ENCODE measurements at regions not wholly inside any gene's neighbourhood (a gene's known extent, or its start where the extent isn't known, plus 50 kb on each side); places are given as distances from the start of the nearest gene placed in this dataset.
"Not testable (repeated sequence)": the region's sequence is repeated elsewhere in the genome, so short reads cannot be mapped to it uniquely, and the experiment has no call there.

DNA sequence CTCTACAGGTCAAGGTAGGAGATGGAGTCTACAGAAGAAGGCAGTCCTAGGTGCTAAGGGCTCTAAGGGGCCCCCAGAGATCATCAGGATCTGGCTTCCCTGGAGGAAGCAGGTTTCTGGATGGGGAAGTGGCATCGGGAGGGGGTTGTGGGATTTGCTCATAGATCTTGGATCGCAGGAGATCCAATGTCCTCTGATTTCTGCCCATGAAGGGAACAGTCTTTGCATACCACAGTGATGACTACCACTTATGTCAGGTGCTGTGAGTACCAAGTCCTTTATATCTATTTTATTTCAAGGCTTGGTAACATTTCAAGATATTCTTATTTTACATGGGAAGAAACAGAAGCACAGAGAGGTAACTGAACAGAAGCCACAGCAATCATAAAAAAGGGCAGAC is 164.0 kb downstream of the RGS9 start:
- DNase-seq, result no peak

DNA sequence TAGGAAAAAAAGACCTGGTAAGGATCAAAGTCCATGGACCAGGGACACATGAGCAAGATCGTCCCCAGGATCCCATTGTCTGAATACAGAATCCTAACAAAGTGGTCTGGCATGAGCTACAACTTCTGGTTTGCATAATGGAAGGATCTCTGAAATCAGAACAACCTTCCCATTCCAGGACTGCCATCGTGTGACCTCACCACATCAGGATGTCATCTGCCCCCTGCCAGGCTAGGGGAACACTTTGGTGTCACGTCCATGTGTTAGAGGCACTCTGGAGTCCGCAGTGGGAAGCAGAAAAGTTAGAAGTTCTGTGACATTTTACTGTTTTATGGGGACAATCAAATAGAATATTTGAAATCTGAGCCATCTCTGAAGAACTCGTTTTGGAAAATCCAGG is 160.7 kb downstream of the RGS9 start:
- DNase-seq, result no peak

DNA sequence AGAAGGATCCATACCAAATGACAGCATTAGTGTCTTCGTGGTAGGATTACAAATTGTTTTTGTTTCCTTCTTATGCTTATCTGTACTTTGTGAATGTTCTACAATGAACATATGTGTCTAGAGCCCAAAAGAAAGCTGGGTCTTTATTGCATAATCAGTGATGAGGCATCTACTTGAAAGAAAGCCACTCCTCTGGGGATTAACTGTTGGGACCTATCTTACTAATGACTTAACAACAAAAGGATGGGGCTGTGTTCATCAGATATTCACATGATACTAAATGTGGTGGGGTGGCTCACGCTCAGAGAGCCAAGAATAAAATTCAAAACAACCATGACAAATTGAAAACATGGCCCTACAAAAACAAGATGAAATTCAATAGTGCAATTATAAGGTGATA is 160.2 kb downstream of the RGS9 start:
- no peak for DNase-seq

DNA sequence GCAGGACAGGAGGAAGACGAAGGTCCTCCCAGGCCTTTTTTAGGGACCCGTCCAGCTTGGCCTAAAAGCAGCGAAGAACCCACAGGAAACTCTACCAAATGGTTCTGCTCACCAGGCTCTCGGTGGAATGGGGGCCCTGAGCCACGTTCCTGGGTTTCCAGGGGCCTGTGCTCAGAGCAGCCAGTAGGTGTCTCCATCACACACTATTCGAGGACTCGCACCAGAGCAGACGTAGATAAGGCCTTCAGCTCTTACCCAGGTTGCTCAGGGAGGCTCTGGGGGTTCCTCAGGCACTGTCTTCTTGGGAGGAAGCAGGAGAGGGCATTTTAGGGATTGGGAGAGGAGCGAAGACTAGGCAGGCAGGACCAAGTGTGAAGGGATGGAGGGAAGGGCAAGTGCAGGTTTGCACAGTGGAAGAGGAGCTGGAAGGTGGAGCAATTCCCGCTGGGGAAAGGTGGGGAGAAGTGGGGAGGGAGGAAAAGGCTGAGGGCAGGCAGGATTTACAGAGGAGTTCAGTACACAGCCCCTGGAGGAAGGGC is 157.1 kb downstream of the RGS9 start:
- DNase-seq, result peak in 2 of 4 experiments; percentile 15 to 18

DNA sequence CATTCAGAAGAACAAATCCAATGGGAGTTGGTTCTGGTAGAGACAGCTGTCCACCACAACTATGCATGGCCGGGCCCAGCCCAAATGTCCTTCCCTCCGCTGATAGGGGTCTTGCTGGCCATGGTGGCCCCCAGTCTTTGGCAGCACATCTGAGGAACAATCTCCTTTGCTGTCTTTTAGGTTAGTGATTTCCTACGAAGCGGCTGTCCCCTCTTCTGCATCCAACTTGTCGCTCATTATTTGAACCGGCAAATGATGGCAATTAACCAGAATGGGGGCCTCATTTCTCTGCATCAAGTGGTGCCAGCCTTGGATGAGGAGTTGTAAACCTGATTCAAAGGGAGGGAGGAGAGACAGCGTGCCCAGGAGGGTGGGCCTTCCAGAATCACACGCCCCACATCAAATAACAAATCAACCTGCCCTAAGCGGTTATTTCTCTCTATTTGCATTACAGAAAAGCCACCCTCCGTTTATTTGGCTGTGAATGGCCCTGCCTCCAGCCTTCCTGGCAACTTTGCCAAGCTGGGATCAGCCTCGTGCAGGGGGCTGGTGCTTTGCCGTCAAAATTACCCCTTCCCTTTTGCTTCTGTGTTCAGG is 156.5 kb downstream of the RGS9 start:
- DNase-seq, result no peak

DNA sequence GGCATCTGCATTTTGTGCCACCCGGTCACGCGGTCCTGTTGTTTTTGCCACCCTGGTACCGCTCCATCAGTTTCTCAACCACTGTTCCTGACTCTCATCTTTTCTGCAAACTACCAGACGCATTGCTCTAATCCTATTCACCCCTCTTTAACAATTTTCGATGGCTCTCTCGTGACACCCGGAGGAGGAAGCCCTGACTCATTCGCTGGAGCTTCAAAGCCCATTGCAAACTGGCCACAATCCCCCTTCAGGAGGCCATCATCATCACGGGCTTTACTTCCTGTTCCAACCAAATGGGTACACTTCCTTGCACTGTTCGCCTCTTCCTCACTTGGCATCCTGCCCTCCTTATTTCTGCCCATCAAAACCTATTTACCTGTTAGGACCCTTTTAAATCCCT is 155.3 kb downstream of the RGS9 start:
- no peak for DNase-seq

DNA sequence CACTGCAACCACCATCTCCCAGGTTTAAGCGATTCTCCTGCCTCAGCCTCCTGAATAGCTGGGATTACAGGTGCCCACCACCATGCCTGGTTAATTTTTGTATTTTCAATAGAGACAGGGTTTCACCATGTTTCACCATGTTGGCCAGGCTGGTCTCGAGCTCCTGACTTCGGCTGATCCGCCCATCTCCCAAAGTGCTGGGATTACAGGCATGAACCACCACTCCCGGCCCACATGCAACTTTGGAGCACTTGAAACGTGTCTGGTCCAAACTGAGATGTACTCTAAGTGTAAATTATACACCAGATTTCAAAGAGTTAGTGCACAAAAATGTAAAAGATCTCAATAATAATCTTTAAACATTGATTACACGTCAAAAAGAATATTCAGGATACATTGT is 154.1 kb downstream of the RGS9 start:
- not testable (repeated sequence) for DNase-seq

DNA sequence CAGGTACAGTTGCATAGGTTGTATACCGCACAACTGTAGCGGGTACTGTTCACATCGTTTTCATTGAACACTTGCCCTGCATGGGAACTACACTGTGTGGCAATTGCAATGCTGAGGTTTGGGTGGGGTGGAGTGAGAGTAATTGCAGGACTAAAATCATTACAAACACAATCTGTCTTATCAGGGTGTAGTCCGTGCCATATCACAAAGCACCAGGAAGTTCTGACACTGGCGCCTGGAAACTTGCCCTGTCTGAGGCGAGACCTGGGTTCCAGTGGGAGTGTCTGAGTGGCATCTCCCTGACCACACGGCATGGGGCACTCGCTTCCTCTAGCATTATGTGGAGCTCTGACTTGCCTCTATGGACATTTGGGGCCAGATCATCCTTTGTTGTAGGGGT is 153.4 kb downstream of the RGS9 start:
- DNase-seq, result no peak

DNA sequence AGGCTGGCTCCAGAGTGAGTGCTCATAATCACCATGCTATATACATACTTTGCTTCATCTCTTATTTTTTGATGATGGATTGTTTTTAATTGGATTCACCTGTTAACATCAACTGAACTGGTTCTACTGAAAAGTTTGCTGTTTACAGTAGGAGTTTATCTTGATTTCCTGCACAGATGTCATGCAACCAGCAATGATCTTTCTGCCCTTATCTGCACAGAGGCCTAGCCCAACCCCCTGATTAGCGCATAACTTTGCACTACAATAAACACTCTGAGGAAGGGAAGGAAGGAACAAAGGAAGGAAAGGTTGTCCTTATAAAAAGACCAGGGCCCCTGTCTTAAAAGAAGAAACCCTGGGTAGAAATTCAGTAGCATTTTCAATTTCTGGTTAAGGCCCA is 152.9 kb downstream of the RGS9 start:
- DNase-seq, result no peak

DNA sequence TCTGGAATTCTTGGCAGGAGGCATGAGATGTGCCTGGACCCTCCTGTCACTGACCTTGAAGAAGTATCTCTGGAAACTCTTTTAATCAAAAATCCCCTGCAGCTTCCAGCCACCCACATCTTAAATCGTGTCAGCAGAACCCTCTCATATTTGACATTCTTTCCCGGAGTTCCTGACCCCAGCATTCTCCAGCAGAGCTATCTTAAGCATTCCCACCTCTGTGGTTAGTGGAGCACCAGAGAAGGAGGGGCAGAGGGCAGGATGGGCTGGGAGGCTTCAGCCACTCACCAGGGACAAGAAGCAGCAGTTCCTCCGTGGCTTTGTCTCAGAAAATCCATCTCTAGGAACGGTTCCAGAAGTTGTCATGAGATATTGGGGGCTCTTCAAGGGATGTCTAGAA is 149.9 kb downstream of the RGS9 start:
- no peak for DNase-seq

DNA sequence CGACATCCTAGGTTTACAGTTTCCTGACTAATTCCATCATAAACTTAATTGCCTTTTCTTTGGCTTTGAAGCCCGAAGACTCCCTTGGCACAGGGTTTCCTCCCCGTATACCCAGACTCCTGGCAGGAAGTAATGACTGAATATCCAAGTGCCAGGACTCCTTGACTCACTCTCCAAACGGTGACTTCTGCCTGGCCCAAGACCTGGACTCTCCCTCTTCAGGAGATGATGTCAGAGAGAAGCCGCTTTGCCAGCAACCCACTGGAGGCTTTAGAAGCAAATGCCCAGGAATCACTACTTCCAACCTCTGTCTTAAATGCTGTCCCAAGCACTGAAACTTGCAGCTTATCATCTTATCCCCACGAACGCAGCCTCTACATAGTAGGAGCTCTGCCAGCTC is 146.5 kb downstream of the RGS9 start:
- DNase-seq, result no peak

DNA sequence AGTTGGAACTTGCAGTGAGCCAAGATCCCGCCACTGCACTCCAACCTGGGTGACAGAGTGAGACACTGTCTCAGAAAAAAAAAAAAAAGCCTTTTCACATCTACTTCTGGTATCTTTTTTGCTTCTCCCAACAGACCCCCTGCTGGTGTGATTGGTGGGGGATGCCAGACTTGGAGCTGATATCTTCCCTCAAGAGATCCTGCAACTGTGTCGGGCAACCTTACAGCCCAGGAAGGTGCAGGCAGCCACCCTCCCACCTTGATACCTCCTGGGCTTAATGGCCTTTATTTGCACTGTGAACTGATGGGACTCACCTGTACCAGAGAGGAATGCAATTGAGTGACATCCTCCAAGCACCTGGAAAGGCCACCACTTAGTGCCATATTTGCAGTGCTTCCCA is 142.3 kb downstream of the RGS9 start:
- no peak for DNase-seq

DNA sequence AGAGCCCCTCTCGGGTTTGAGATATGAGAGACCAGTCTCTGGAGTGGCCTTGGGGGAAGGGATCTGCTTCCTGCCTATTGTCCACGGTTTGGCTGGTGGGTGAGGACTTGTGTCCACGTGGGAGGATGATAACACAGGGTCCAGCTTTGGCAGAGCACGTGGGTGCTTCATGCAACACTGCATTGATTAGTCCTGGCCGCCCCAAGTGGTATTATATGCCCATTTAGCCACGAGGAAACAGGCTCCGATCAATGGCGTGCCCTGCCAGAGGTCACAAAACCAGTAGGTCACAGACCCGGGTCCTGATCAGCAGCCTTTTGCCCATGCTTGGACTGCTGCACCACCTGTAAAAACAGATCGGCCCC is 141.6 kb downstream of the RGS9 start:
- no peak for DNase-seq

DNA sequence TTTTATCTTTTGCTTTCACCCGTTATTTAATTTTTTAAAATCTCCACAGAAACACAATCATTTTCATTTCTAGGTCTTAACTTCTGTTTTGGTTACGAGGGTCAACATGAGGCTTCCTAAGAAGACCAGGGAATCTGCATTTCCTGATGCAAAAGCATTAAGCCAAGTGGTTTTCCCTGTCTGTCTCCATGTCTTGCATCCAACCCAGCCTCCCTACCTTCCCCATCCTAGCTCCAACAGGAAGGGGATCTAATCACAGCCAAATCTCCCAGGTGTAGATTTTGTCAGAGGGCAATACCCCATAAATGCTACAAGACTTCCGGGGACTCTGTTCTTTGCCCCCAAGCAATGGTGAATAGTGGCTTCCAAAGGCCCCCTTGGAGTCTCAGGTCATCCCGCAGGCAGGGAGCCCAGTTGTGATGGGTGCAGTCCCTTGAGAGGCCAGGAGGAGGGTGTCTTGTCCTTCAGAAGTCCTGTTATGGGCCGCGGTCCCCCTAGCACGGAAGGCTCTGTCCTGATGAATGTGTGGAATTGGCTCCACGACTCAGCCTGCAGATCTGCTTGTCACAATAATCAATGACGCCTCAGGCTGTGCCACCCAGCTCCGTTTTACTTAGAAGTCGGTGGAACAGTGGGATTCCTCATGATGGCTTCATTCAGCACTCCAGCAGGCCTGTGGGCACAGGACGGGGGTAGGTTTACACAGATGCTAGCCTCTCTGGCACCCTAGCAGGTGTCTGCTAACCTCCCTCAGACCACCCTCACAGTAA is 141.1 kb downstream of the RGS9 start:
- no peak for DNase-seq

DNA sequence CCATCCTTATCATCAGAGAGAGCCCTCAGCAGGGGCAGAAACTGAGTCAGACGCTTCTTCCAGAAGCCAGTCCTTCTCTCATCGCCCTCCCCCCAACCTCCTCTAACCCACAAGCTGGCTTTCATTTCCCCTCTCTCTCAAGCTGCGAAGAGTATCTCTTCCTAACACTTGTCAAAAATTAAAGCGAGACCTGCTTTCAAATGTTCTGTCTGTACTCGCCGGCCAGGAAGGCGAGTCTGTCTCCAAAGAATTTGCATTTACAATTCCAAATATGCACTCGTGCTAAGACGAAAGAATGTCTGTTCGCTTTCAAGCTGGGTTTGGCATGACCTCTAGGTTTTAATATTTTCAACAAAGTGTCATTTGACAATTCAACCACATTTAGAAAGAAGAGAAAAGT is 140.4 kb downstream of the RGS9 start:
- DNase-seq, result no peak
